SK-N-SH (cell line): ENCODE measurements at regions not wholly inside any gene's neighbourhood (a gene's known extent, or its start where the extent isn't known, plus 50 kb on each side); places are given as distances from the start of the nearest gene placed in this dataset.

Experiments
- CTCF ChIA-PET: fragments of 300-600, 350-600 bp; formaldehyde crosslinking; extraction: SDS; loops from one replicate; lab custom pipeline; 2021; lab: Yijun Ruan, JAX
- POLR2A ChIA-PET: fragments of 350-600 bp; sonication (Branson Sonifier 250); formaldehyde crosslinking; extraction: SDS; loops from one replicate; lab custom pipeline; 2020; ENCODE audit warnings: antibody characterized with exemption, inconsistent platforms; lab: Yijun Ruan, JAX
- DNase-seq: peaks from one replicate; pipeline ENCODE4 v3.0.0; 2012
- H2AFZ ChIP-seq: fragments of 200-600 bp; sonication (generic); 2 replicates; pipeline ENCODE4 v1.8.1; 2016; ENCODE audit warnings: antibody characterized with exemption, mild to moderate bottlenecking, low read depth
- H3F3A ChIP-seq: fragments of 200-600 bp; sonication (generic); replicated peaks from 2 replicates; pipeline ENCODE3; 2016; ENCODE audit warnings: antibody characterized with exemption, mild to moderate bottlenecking; ENCODE audit not compliant: insufficient read depth
- H3K27ac ChIP-seq, 2 experiments: fragments of 200-500 bp in 1 of 2; fragments of 200-600 bp in 1 of 2; sonication (Bioruptor generic) in 1 of 2; sonication (generic), shearing (Covaris generic) in 1 of 2; 2 replicates each; pipeline versions ENCODE4 v1.5.1 to v1.6.1; 2014 to 2016; ENCODE audit warnings: low read depth in 2 of 2, inconsistent platforms in 1 of 2, low read length in 1 of 2, mild to moderate bottlenecking in 1 of 2, mixed read lengths in 1 of 2
- H3K27me3 ChIP-seq: fragments of 200-600 bp; sonication (generic), shearing (Covaris generic); 2 replicates; pipeline ENCODE4 v1.6.1; 2016; ENCODE audit warnings: mixed run types; ENCODE audit not compliant: insufficient read depth
- H3K36me3 ChIP-seq, 2 experiments: fragments of 200-500 bp in 1 of 2; fragments of 200-600 bp in 1 of 2; sonication (Bioruptor generic) in 1 of 2; sonication (generic) in 1 of 2; replicated peaks in 1 of 2; 2 replicates each; pipeline versions ENCODE3 to v1.5.1; 2014 to 2016; ENCODE audit warnings: low read length in 1 of 2, mild to moderate bottlenecking in 1 of 2; ENCODE audit not compliant: insufficient read depth in 2 of 2, control insufficient read depth in 1 of 2
- H3K4me1 ChIP-seq, 2 experiments: fragments of 200-500 bp in 1 of 2; fragments of 200-600 bp in 1 of 2; sonication (Bioruptor generic) in 1 of 2; sonication (generic), shearing (Covaris generic) in 1 of 2; 2 replicates each; pipeline versions ENCODE4 v1.5.1 to v1.6.1; 2014 to 2016; ENCODE audit warnings: low read depth in 1 of 2, low read length in 1 of 2, mixed run types in 1 of 2; ENCODE audit not compliant: insufficient read depth in 2 of 2, control insufficient read depth in 1 of 2
- H3K4me2 ChIP-seq: fragments of 200-600 bp; sonication (generic), shearing (Covaris generic); 2 replicates; pipeline ENCODE4 v1.6.1; 2017; ENCODE audit warnings: mixed run types
- H3K4me3 ChIP-seq, 2 experiments: fragments of 200-500 bp in 1 of 2; fragments of 200-600 bp in 1 of 2; sonication (Bioruptor generic) in 1 of 2; sonication (generic), shearing (Covaris generic) in 1 of 2; 2 replicates each; pipeline versions ENCODE4 v1.5.1 to v1.8.1; 2014 to 2016; ENCODE audit warnings: low read depth in 2 of 2, inconsistent platforms in 1 of 2, low read length in 1 of 2, mild to moderate bottlenecking in 1 of 2, mixed read lengths in 1 of 2, moderate library complexity in 1 of 2
- H3K79me2 ChIP-seq: fragments of 200-600 bp; sonication (generic); 2 replicates; pipeline ENCODE4 v1.8.1; 2017; ENCODE audit warnings: mild to moderate bottlenecking; ENCODE audit not compliant: insufficient read depth
- H3K9ac ChIP-seq: fragments of 200-600 bp; sonication (generic); 2 replicates; pipeline ENCODE4 v1.6.1; 2017; ENCODE audit warnings: mixed run types
- H3K9me2 ChIP-seq: fragments of 200-600 bp; sonication (generic); 2 replicates; pipeline ENCODE4 v1.6.1; 2017; ENCODE audit warnings: mixed run types
- H3K9me3 ChIP-seq: fragments of 200-600 bp; sonication (generic); 2 replicates; pipeline ENCODE4 v1.6.1; 2017; ENCODE audit warnings: mixed run types, mild to moderate bottlenecking, moderate library complexity
- H4K20me1 ChIP-seq: fragments of 200-600 bp; sonication (generic); 2 replicates; pipeline ENCODE4 v1.6.1; 2017; ENCODE audit warnings: mild to moderate bottlenecking, mixed run types; ENCODE audit not compliant: insufficient read depth
- CHD2 ChIP-seq: fragments of 150-350 bp; IDR thresholded peaks from 2 replicates; pipeline ENCODE4 v1.6.1; 2018; ENCODE audit warnings: low read length; ENCODE audit not compliant: partially characterized antibody
- GATA2 ChIP-seq: sonication (generic); formaldehyde crosslinking; IDR thresholded peaks from 2 replicates; pipeline ENCODE4 v1.5.0; 2020; ENCODE audit warnings: mild to moderate bottlenecking, missing genetic modification reagents
- MXI1 ChIP-seq: IDR thresholded peaks from 2 replicates; pipeline ENCODE4 v1.6.1; 2012; ENCODE audit warnings: mild to moderate bottlenecking, low read depth, low read length, improper control_type of control experiment
- POLR2AphosphoS5 ChIP-seq: IDR thresholded peaks from 2 replicates; pipeline ENCODE4 v1.6.1; 2012; ENCODE audit warnings: low read depth, low read length
- RAD21 ChIP-seq: IDR thresholded peaks from 2 replicates; pipeline ENCODE4 v1.6.1; 2012; ENCODE audit warnings: mild to moderate bottlenecking, low read length
- REST ChIP-seq: IDR thresholded peaks from 2 replicates; pipeline ENCODE4 v1.6.1; 2012; ENCODE audit warnings: mild to moderate bottlenecking, low read depth, low read length, moderate library complexity
- USF2 ChIP-seq: fragments of 150-350 bp; IDR thresholded peaks from 2 replicates; pipeline ENCODE4 v1.6.1; 2017; ENCODE audit warnings: antibody characterized with exemption, low read length, low read depth, borderline replicate concordance
- WGBS: methylation state at CpG from one replicate; pipeline ENCODE4 v1.1.6; 2017; ENCODE audit warnings: low lambda C conversion rate; 5-methylcytosine and 5-hydroxymethylcytosine counted together

GRCh38 chr11:8340296-8340695 lies 76.6 kb upstream of the LMO1 start:
- DNase-seq, result no peak
- Histone ChIP-seq H3K4me3 (no peak overlapping the region), H3K9me3 (no peaks in the 10 kb centered on the region), H3K4me1 (peaks cover 0 to 40% of the 10 kb centered on the region in 2 experiments; a peak in 1 of 4 replicates), H3K79me2 (no peaks in the 10 kb centered on the region)
- WGBS, result 100% methylated on average over 1 of the region's 1 CpG
- TF ChIP-seq USF2, result no peak
- TF ChIP-seq, all 33 proteins: peak for 0
- H3K27ac ChIP-seq, result no peak overlapping the region
- H3K9ac ChIP-seq, result no peak overlapping the region
- no peak overlapping the region for H2AFZ ChIP-seq
- no peaks in the 10 kb centered on the region for H3F3A ChIP-seq
- no peaks in the 10 kb centered on the region for H3K27me3 ChIP-seq
- H3K9me2 ChIP-seq, result no peaks in the 10 kb centered on the region
- ChIA-PET POLR2A (no interaction called here), CTCF (interaction anchor here (0.6 to 2.2 kb wide), 5 partner anchors 11 to 226 kb away, joined by 3 to 14 read pairs (median 6); no protein-coding TSS in a partner anchor)
- no peak overlapping the region for H3K4me2 ChIP-seq
- no peaks in the 10 kb centered on the region for H3K36me3 ChIP-seq
- no peaks in the 10 kb centered on the region for H4K20me1 ChIP-seq

GRCh38 chr11:8339592-8340022 lies 75.9 kb upstream of the LMO1 start:
- Histone ChIP-seq H3F3A (no peaks in the 10 kb centered on the region), H3K4me1 (peaks cover 0 to 40% of the 10 kb centered on the region in 2 experiments; a peak in 1 of 4 replicates), H3K9me3 (no peaks in the 10 kb centered on the region), H3K27ac (no peak overlapping the region), H4K20me1 (no peaks in the 10 kb centered on the region), H3K79me2 (no peaks in the 10 kb centered on the region), H3K9me2 (no peaks in the 10 kb centered on the region), H3K4me2 (no peak overlapping the region), H2AFZ (no peak overlapping the region), H3K36me3 (no peaks in the 10 kb centered on the region), H3K9ac (no peak overlapping the region), H3K4me3 (no peak overlapping the region), H3K27me3 (no peaks in the 10 kb centered on the region)
- TF ChIP-seq POLR2AphosphoS5 (no peak), GATA2 (CRISPR knock-in tag) (no peak), REST (no peak), MXI1 (no peak), RAD21 (no peak), CHD2 (no peak)
- ChIA-PET CTCF (interaction anchor here (1.8 to 2.2 kb wide), 3 partner anchors 10 to 227 kb away, joined by 6 to 14 read pairs (median 6); no protein-coding TSS in a partner anchor), POLR2A (no interaction called here)
- 95% methylated on average over 22 of the region's 25 CpGs for WGBS
- no peak for DNase-seq
